Gastroesophageal sphincter (tissue), 4 donors: ENCODE measurements at regions not wholly inside any gene's neighbourhood (a gene's known extent, or its start where the extent isn't known, plus 50 kb on each side); places are given as distances from the start of the nearest gene placed in this dataset.
A peak's percentile ranks its signal among the peaks of the same experiment; 100 is the strongest.

Experiments
- ATAC-seq: fragments of 150-250 bp; one replicate; pipeline ENCODE4 v1.9.1; 2016; ENCODE audit warnings: mild to moderate bottlenecking, moderate library complexity
- H3K27ac ChIP-seq, 4 donors: fragments of 200-600 bp; sonication (generic) in 3 of 4; 1 replicate in 3 of 4; 2 replicates in 1 of 4; pipeline ENCODE4 v1.5.1; 2016 to 2019
- H3K27me3 ChIP-seq: fragments of 200-600 bp; sonication (generic); one replicate; pipeline ENCODE4 v1.5.1; 2019
- H3K36me3 ChIP-seq, 2 donors: fragments of 200-600 bp; sonication (generic); one replicate each; pipeline ENCODE4 v1.5.1; 2019; ENCODE audit warnings: control low read depth in 1 of 2
- H3K4me1 ChIP-seq, 3 donors: fragments of 200-600 bp; sonication (generic); 1 replicate in 2 of 3; 2 replicates in 1 of 3; pipeline ENCODE4 v1.5.1; 2016 to 2019; ENCODE audit warnings: control low read depth in 2 of 3
- H3K4me3 ChIP-seq, 2 donors: fragments of 200-600 bp; sonication (generic); one replicate each; pipeline ENCODE4 v1.5.1; 2019; ENCODE audit warnings: mild to moderate bottlenecking in 1 of 2, moderate library complexity in 1 of 2
- H3K9me3 ChIP-seq, 3 donors: fragments of 200-600 bp; sonication (generic); one replicate each; pipeline ENCODE4 v1.5.1; 2017 to 2019; ENCODE audit warnings: control low read depth in 2 of 3
- EP300 ChIP-seq: sonication (generic); formaldehyde crosslinking; IDR thresholded peaks from one replicate; pipeline ENCODE4 v1.6.1; 2017; ENCODE audit warnings: antibody characterized with exemption, mild to moderate bottlenecking
- POLR2A ChIP-seq, 2 donors: fragments of 450-650 bp; IDR thresholded peaks; one replicate each; pipeline ENCODE4 v1.6.1; 2017; ENCODE audit warnings: antibody characterized with exemption in 2 of 2, mild to moderate bottlenecking in 2 of 2, moderate library complexity in 1 of 2
- POLR2AphosphoS5 ChIP-seq: sonication (generic); formaldehyde crosslinking; IDR thresholded peaks from one replicate; pipeline ENCODE4 v1.6.1; 2017; ENCODE audit warnings: antibody characterized with exemption
- WGBS, 2 donors: methylation state at CpG; one replicate each; pipeline ENCODE4 v1.1.5; 2018; ENCODE audit warnings: low coverage in 1 of 2; 5-methylcytosine and 5-hydroxymethylcytosine counted together
- TF ChIP-seq, protein P1 (sequence below), 4 experiments: fragments of 200-600 bp in 2 of 4; fragments of 450-650 bp in 2 of 4; sonication (generic) in 1 of 4; IDR thresholded peaks; one replicate each; pipeline ENCODE4 v1.5.1; 2017 to 2019; ENCODE audit warnings: antibody characterized with exemption in 4 of 4, mild to moderate bottlenecking in 2 of 4, moderate library complexity in 2 of 4

DNA sequence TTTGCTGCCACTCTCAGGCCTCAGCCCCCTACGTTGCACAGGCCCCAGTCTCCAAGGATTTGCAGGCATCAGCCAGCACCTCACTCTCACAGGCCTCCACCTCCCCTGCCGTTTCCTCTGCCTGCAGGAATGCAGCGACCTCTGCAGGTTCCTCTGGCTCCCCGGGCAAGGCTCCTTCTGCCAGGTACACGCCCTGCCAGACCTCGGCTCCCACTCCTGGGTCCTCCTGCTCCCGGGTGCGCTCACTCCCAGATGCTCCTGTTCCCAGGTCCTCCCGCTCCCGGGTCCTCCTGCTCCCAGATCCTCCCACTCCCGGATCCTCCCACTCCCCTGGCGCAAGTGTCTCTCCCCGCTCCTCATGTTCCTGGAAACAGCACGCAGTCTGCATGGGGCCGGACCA lies 144.4 kb upstream of the RADX start:
- Histone ChIP-seq H3K27ac (no peak overlapping the region), H3K4me3 (no peak overlapping the region), H3K36me3 (no peaks in the 10 kb centered on the region), H3K4me1 (no peaks in the 10 kb centered on the region), H3K9me3 (no peaks in the 10 kb centered on the region), H3K27me3 (no peaks in the 10 kb centered on the region)
- no peak for ATAC-seq
- 43 to 67% methylated on average over 5 to 6 of the region's 15 CpGs for WGBS, 2 donors
- TF ChIP-seq, protein P1, sequence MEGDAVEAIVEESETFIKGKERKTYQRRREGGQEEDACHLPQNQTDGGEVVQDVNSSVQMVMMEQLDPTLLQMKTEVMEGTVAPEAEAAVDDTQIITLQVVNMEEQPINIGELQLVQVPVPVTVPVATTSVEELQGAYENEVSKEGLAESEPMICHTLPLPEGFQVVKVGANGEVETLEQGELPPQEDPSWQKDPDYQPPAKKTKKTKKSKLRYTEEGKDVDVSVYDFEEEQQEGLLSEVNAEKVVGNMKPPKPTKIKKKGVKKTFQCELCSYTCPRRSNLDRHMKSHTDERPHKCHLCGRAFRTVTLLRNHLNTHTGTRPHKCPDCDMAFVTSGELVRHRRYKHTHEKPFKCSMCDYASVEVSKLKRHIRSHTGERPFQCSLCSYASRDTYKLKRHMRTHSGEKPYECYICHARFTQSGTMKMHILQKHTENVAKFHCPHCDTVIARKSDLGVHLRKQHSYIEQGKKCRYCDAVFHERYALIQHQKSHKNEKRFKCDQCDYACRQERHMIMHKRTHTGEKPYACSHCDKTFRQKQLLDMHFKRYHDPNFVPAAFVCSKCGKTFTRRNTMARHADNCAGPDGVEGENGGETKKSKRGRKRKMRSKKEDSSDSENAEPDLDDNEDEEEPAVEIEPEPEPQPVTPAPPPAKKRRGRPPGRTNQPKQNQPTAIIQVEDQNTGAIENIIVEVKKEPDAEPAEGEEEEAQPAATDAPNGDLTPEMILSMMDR (IDR thresholded peaks at IDR 0.05) = no peak
- TF ChIP-seq POLR2AphosphoS5 = no peak

DNA sequence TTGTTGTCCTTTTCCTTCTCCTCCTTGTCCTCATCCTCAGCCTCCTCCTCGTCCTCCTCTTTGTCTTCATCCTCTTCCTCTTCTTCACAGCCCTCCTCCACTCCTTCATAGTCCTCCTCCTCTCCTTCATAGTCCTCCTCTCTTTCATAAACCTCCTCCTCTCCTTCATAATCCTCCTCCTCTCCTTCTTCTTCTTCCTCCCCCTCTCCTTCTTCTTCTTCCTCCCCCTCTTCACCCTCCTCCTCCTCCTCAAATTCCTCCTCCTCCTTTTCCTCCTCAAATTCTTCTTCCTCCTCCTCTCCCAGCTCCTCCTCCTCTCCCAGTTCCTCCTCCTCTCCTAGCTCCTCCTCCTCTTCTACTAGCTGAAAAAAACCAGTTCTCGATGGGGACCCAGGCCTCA lies 143.8 kb upstream of the RADX start:
- WGBS, 2 donors = 35 to 60% methylated on average over 1 of the region's 2 CpGs
- no peak for TF ChIP-seq POLR2AphosphoS5
- no peak for TF ChIP-seq POLR2A (IDR thresholded peaks at IDR 0.05)
- no peak for TF ChIP-seq EP300
- TF ChIP-seq, protein P1 (IDR thresholded peaks at IDR 0.05) = no peak
- no peak for ATAC-seq

DNA sequence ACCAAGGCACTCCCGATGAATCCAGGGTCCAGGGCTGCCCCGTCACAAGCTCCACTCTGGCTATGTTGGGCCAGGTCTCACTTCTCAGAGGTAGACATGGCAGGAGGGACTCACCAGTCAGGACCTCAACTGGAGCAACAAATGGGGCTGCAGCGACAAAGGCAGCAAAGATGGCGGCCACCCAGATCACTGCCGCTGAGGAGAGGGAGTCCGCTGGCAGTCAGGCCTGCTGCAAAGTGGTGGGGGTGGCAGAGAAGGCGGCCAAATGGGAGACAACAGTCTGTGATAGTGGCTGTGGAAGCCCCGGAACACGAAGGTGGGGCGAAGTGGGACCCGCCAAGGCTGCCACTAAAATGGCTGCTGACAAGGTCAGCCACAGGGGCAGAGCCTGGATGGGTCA lies 143.3 kb upstream of the RADX start:
- H3K27ac ChIP-seq = no peak overlapping the region
- no peak overlapping the region for H3K4me3 ChIP-seq
- WGBS, 2 donors = no CpG with 5 or more reads among the region's 11 CpGs
- H3K4me1 ChIP-seq = no peaks in the 10 kb centered on the region
- ATAC-seq = no peak
- TF ChIP-seq POLR2AphosphoS5 (no peak), POLR2A (IDR thresholded peaks at IDR 0.05) (no peak), EP300 (no peak)
- TF ChIP-seq, protein P1 (IDR thresholded peaks at IDR 0.05) = no peak
- no peaks in the 10 kb centered on the region for H3K9me3 ChIP-seq
- H3K27me3 ChIP-seq = no peaks in the 10 kb centered on the region
- no peaks in the 10 kb centered on the region for H3K36me3 ChIP-seq

More for the DNA sequence above, 143.8 kb upstream of the RADX start:
- H3K4me3 ChIP-seq = no peak overlapping the region
- no peak overlapping the region for H3K27ac ChIP-seq
- H3K36me3 ChIP-seq = no peaks in the 10 kb centered on the region
- no peaks in the 10 kb centered on the region for H3K9me3 ChIP-seq
- no peaks in the 10 kb centered on the region for H3K27me3 ChIP-seq
- H3K4me1 ChIP-seq = no peaks in the 10 kb centered on the region

DNA sequence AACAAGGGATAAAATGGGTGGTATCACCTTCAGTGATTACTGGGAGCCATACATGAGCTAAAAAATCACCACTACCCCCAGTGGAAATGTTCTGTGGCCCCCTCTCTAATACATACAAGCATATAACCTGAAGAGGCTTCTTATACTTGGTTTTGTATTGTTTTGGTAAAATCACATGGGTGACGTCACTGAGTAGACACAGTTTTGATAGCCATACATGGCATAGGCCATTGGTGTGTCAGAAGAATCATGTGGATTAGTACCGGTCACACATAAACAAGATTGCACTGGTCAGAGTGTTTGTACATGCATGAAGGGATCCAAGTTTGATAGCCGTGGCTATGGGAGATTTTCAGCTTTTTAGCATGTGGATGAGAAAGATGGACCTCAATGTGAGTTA lies 131.9 kb upstream of the RADX start:
- no peaks in the 10 kb centered on the region for H3K4me1 ChIP-seq
- WGBS, 2 donors = 33 to 55% methylated on average over 2 to 3 of the region's 3 CpGs
- H3K27ac ChIP-seq = no peak overlapping the region
- no peaks in the 10 kb centered on the region for H3K27me3 ChIP-seq
- H3K9me3 ChIP-seq = no peaks in the 10 kb centered on the region
- no peaks in the 10 kb centered on the region for H3K36me3 ChIP-seq
- H3K4me3 ChIP-seq = no peak overlapping the region
- ATAC-seq = no peak
- TF ChIP-seq, protein P1 (IDR thresholded peaks at IDR 0.05) = no peak
- TF ChIP-seq POLR2A (IDR thresholded peaks at IDR 0.05) = no peak
- no peak for TF ChIP-seq EP300
- no peak for TF ChIP-seq POLR2AphosphoS5

DNA sequence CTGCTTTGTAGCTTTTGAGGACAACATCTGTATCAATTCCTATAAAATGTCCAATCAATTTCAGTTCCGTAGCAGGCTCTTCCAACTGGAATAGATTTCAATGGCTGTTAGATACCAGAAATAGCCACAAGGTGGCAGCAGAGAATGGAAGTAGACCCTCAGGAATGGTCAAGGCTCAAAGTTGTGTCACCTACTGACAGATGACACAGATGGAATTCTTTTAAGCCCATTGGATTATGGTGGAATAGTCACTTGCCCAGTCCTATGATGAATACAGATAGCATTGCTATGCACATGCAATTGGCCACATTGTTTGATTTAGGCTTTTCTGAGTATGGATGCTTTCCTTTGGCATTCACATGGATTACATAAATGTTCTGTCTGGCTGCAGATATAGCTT lies 130.4 kb upstream of the RADX start:
- no peaks in the 10 kb centered on the region for H3K9me3 ChIP-seq
- H3K36me3 ChIP-seq = no peaks in the 10 kb centered on the region
- ATAC-seq = peak; percentile 49
- H3K27me3 ChIP-seq = no peaks in the 10 kb centered on the region
- H3K4me1 ChIP-seq = no peaks in the 10 kb centered on the region
- TF ChIP-seq, protein P1 (IDR thresholded peaks at IDR 0.05) = peak; percentile 28 to 89 (median 41)
- no peak for TF ChIP-seq POLR2A (IDR thresholded peaks at IDR 0.05)
- 0 to 13% methylated on average over 1 of the region's 1 CpG for WGBS, 2 donors
- no peak overlapping the region for H3K27ac ChIP-seq
- no peak overlapping the region for H3K4me3 ChIP-seq
